ENCODE measurements at regions not wholly inside any gene's neighbourhood (a gene's known extent, or its start where the extent isn't known, plus 50 kb on each side); places are given as distances from the start of the nearest gene placed in this dataset.

- Histone ChIP-seq H3K4me1 (peaks cover 0 to 5% of the 10 kb centered on the region in 2 donors), H3K4me3 (no peak overlapping the region), H3K27ac (no peak overlapping the region), H3K36me3 (no peaks in the 10 kb centered on the region), H3K27me3 (no peaks in the 10 kb centered on the region), H3K9me3 (no peaks in the 10 kb centered on the region)
- DNase-seq (ENCODE audit: low spot score in 2 of 2) = no peak
- intact Hi-C loops (cut with DNase I; ENCODE audit: low total_unique reads) = loop anchor here (10.0 kb wide), 1 partner anchor 45 kb away; no protein-coding TSS in a partner anchor
- TF ChIP-seq POLR2A (IDR thresholded peaks at IDR 0.05) (no peak), POLR2AphosphoS5 (IDR thresholded peaks at IDR 0.05) (no peak), CTCF (IDR thresholded peaks at IDR 0.05) (no peak)
These were observed 83.2 kb upstream of the LIFR start for GRCh38 chr5:38639377-38640358.

DNA sequence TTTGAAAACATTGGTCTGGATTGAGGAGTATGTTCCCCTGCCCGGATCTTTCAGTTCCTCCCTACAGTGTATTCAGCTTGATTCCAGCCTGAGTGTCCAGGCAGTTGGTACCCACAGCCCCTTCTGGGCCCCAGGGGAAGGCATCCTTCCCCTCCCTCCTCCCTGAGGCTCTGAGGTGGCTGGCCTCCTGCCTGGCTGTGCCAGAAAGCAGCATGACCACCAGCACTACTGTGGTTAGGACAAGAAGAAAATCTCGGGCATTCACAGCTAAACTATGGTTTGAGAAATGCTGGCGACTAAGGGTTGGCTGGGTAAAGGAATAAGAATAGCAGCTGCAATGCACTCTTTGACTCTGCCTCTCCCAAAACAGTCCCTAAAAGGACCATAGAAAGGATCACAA, 84.6 kb upstream of the LIFR start:
- Histone ChIP-seq H3K9me3 (no peaks in the 10 kb centered on the region), H3K27me3 (no peaks in the 10 kb centered on the region), H3K27ac (peak overlapping the region; percentile 59 to 60), H3K4me3 (no peak overlapping the region), H3K4me1 (peaks cover 0 to 5% of the 10 kb centered on the region in 2 donors), H3K36me3 (no peaks in the 10 kb centered on the region)
- DNase-seq (ENCODE audit: low spot score in 2 of 2) = no peak
- TF ChIP-seq CTCF (IDR thresholded peaks at IDR 0.05) (no peak), POLR2AphosphoS5 (IDR thresholded peaks at IDR 0.05) (no peak), POLR2A (IDR thresholded peaks at IDR 0.05) (no peak)
- intact Hi-C loops (cut with DNase I; ENCODE audit: low total_unique reads) = loop anchor here (10.0 kb wide), 1 partner anchor 46 kb away; no protein-coding TSS in a partner anchor

DNA sequence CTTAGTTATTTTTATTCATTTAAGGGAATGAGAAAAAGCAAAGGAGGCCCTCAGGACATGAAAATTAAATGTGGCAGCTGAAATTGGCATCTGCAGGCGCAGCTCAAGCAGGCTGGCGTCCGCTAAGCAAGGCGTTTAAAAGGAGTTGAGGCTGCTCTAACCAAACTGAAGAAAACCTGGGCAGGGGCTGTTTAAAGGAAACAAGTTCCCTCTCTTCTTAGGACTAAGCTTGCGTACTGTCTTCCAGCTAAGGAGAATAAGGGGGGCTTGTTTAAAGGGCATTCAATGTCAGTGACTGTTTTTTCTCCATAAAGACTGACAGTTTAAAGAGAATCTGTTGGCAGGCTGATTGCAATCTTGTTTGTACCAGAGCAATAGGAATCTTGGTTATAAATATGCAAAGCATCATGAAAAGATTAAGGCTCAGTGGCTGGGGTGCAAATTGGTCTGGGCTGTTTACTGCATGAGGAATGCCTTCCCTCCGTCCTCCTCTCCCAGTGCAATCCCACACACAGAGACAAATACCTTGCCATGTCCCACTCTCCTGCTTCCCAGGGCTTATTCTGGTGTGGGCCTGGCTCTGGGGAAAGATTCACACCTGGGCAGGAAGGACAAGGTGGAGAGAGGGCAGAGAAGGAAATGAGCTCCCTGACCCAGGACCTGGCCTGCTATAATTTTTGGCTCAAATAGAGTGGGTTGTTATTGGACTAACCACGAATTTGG, 85.9 kb upstream of the LIFR start:
- DNase-seq (ENCODE audit: low spot score in 2 of 2) = no peak
- Histone ChIP-seq H3K4me3 (no peak overlapping the region), H3K36me3 (no peaks in the 10 kb centered on the region), H3K27ac (peak overlapping the region; percentile 60 to 85), H3K4me1 (peaks cover 0 to 5% of the 10 kb centered on the region in 2 donors), H3K9me3 (no peaks in the 10 kb centered on the region), H3K27me3 (no peaks in the 10 kb centered on the region)
- TF ChIP-seq POLR2A (IDR thresholded peaks at IDR 0.05) (no peak), POLR2AphosphoS5 (IDR thresholded peaks at IDR 0.05) (peak in 1 of 3 donors; percentile 44)
- intact Hi-C loops (cut with DNase I; ENCODE audit: low total_unique reads) = loop anchor here (10.0 kb wide), 1 partner anchor 48 kb away; no protein-coding TSS in a partner anchor

GRCh38 chr5:38643616-38644015, 87.2 kb upstream of the LIFR start:
- TF ChIP-seq POLR2A (IDR thresholded peaks at IDR 0.05) = no peak
- TF ChIP-seq POLR2AphosphoS5 (IDR thresholded peaks at IDR 0.05) = no peak
- no peak for TF ChIP-seq CTCF (IDR thresholded peaks at IDR 0.05)
- Histone ChIP-seq H3K36me3 (no peaks in the 10 kb centered on the region), H3K27ac (peak overlapping the region in 1 of 2 donors; percentile 85), H3K4me1 (peaks cover 0 to 5% of the 10 kb centered on the region in 2 donors), H3K9me3 (no peaks in the 10 kb centered on the region), H3K27me3 (no peaks in the 10 kb centered on the region), H3K4me3 (no peak overlapping the region)
- intact Hi-C loops (cut with DNase I; ENCODE audit: low total_unique reads) = loop anchor here (10.0 kb wide), 1 partner anchor 49 kb away; no protein-coding TSS in a partner anchor
- DNase-seq (ENCODE audit: low spot score in 2 of 2) = no peak

- Histone ChIP-seq H3K9me3 (no peaks in the 10 kb centered on the region), H3K36me3 (no peaks in the 10 kb centered on the region), H3K4me3 (no peak overlapping the region), H3K4me1 (peaks cover 0 to 5% of the 10 kb centered on the region in 2 donors), H3K27ac (no peak overlapping the region), H3K27me3 (no peaks in the 10 kb centered on the region)
- TF ChIP-seq CTCF (IDR thresholded peaks at IDR 0.05) (no peak), POLR2A (IDR thresholded peaks at IDR 0.05) (no peak), POLR2AphosphoS5 (IDR thresholded peaks at IDR 0.05) (no peak)
- intact Hi-C loops (cut with DNase I; ENCODE audit: low total_unique reads) = loop anchor here (10.0 kb wide), 1 partner anchor 51 kb away; no protein-coding TSS in a partner anchor
- DNase-seq (ENCODE audit: low spot score in 2 of 2) = no peak
These were observed 89.1 kb upstream of the LIFR start for GRCh38 chr5:38645508-38645907.

All from breast epithelium (tissue), 4 donors.